A673 (cell line): ENCODE measurements at regions not wholly inside any gene's neighbourhood (a gene's known extent, or its start where the extent isn't known, plus 50 kb on each side); places are given as distances from the start of the nearest gene placed in this dataset.

ENCODE experiments used
- BruUV-seq: library from RNA; stranded (reverse); fragments of 400-500 nt; replicated peaks from 2 replicates; lab custom pipeline; 2021; lab: Mats Ljungman, UMichigan
- CTCF ChIA-PET: fragments of 300-600 bp; sonication (Branson Sonifier 250); formaldehyde crosslinking; loops from one replicate; lab custom pipeline; 2022; ENCODE audit warnings: antibody characterized with exemption; lab: Charles Lee
- POLR2A ChIA-PET: fragments of 300-600 bp; sonication (Branson Sonifier 250); formaldehyde crosslinking; loops from one replicate; lab custom pipeline; 2022; ENCODE audit warnings: antibody characterized with exemption; ENCODE audit not compliant: low non-redundant PET; lab: Charles Lee
- DNase-seq: peaks from one replicate; pipeline ENCODE4 v3.0.0-alpha.2; 2015; ENCODE audit warnings: low spot score
- H3K27ac ChIP-seq: fragments of 200-600 bp; sonication (generic); 2 replicates; pipeline ENCODE4 v1.5.1; 2016; ENCODE audit warnings: mixed run types, low read depth, mild to moderate bottlenecking, mixed read lengths, antibody characterized with exemption, low read length; ENCODE audit not compliant: poor library complexity, severe bottlenecking
- H3K27me3 ChIP-seq: fragments of 200-600 bp; sonication (generic); replicated peaks from 2 replicates; pipeline ENCODE4 v1.6.1; 2017; ENCODE audit warnings: mixed run types, low read depth, mild to moderate bottlenecking, mixed read lengths, antibody characterized with exemption, low read length; ENCODE audit not compliant: insufficient read depth, poor library complexity
- H3K36me3 ChIP-seq: fragments of 200-600 bp; sonication (generic); 2 replicates; pipeline ENCODE4 v1.6.1; 2016; ENCODE audit warnings: mixed run types, mild to moderate bottlenecking, mixed read lengths, antibody characterized with exemption, low read length; ENCODE audit not compliant: insufficient read depth, poor library complexity, severe bottlenecking
- H3K4me1 ChIP-seq: fragments of 200-600 bp; sonication (generic); 2 replicates; pipeline ENCODE4 v1.6.1; 2017; ENCODE audit warnings: mixed run types, mild to moderate bottlenecking, mixed read lengths, antibody characterized with exemption, low read length; ENCODE audit not compliant: insufficient read depth, poor library complexity, severe bottlenecking
- H3K4me3 ChIP-seq: fragments of 200-600 bp; sonication (generic); 2 replicates; pipeline ENCODE4 v1.5.1; 2016; ENCODE audit warnings: low read depth, mixed run types, mild to moderate bottlenecking, mixed read lengths, low read length; ENCODE audit not compliant: poor library complexity, severe bottlenecking
- H3K9me3 ChIP-seq: fragments of 200-600 bp; sonication (generic); 2 replicates; pipeline ENCODE4 v1.6.1; 2016; ENCODE audit warnings: mixed run types, low read depth, mild to moderate bottlenecking, mixed read lengths, antibody characterized with exemption, low read length; ENCODE audit not compliant: poor library complexity, severe bottlenecking
- EZH2 ChIP-seq: fragments of 200-600 bp; sonication (generic); IDR thresholded peaks from 2 replicates; pipeline ENCODE4 v1.6.1; 2017; ENCODE audit warnings: borderline replicate concordance, low read depth, mild to moderate bottlenecking, mixed read lengths, antibody characterized with exemption, low read length; ENCODE audit not compliant: poor library complexity, severe bottlenecking
- intact Hi-C: fragments of 100-400 bp; cut with micrococcal nuclease; formaldehyde crosslinking; loops from one replicate; pipeline ENCODE4 v1.10.0; 2022; ENCODE audit not compliant: unreplicated experiment
- TF ChIP-seq, protein P1 (sequence below): fragments of 300-800, 200-600 bp; sonication (generic); conservative IDR thresholded peaks from 2 replicates; pipeline ENCODE4 v1.5.1; 2017; ENCODE audit warnings: low read depth, mild to moderate bottlenecking, antibody characterized with exemption, low read length, moderate library complexity, mixed read lengths

DNA sequence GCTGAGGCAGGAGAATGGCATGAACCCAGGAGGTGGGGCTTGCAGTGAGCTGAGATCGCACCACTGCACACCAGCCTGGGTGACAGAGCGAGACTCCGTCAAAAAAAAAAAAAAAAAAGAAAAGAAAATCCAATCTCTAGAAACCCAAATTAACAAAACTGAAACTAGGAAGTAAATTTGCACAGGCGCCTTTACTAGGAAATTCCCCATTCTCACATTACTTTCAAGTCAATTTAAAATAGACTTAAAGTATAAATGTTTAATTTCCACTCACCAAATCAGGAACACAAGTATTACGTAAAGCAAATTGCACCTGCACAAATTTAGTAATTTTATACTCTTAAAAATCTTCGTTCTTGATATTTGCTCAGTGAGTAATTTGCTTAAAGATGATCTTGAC, 67.8 kb upstream of the BCAR3 start:
- Histone ChIP-seq H3K36me3 (no peaks in the 10 kb centered on the region), H3K27me3 (no peaks in the 10 kb centered on the region), H3K4me1 (no peaks in the 10 kb centered on the region), H3K9me3 (no peaks in the 10 kb centered on the region), H3K27ac (no peak overlapping the region), H3K4me3 (no peak overlapping the region)
- DNase-seq, result no peak
- intact Hi-C loops, result no loop called here
- TF ChIP-seq, protein P1, sequence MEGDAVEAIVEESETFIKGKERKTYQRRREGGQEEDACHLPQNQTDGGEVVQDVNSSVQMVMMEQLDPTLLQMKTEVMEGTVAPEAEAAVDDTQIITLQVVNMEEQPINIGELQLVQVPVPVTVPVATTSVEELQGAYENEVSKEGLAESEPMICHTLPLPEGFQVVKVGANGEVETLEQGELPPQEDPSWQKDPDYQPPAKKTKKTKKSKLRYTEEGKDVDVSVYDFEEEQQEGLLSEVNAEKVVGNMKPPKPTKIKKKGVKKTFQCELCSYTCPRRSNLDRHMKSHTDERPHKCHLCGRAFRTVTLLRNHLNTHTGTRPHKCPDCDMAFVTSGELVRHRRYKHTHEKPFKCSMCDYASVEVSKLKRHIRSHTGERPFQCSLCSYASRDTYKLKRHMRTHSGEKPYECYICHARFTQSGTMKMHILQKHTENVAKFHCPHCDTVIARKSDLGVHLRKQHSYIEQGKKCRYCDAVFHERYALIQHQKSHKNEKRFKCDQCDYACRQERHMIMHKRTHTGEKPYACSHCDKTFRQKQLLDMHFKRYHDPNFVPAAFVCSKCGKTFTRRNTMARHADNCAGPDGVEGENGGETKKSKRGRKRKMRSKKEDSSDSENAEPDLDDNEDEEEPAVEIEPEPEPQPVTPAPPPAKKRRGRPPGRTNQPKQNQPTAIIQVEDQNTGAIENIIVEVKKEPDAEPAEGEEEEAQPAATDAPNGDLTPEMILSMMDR, result no peak
- no peak for TF ChIP-seq EZH2
- POLR2A ChIA-PET, result no interaction called here
- no TSS peak for BruUV-seq
- CTCF ChIA-PET, result interaction anchor here (0.7 kb wide), 1 partner anchor 18 kb away, joined by 4 read pairs; no protein-coding TSS in a partner anchor

DNA sequence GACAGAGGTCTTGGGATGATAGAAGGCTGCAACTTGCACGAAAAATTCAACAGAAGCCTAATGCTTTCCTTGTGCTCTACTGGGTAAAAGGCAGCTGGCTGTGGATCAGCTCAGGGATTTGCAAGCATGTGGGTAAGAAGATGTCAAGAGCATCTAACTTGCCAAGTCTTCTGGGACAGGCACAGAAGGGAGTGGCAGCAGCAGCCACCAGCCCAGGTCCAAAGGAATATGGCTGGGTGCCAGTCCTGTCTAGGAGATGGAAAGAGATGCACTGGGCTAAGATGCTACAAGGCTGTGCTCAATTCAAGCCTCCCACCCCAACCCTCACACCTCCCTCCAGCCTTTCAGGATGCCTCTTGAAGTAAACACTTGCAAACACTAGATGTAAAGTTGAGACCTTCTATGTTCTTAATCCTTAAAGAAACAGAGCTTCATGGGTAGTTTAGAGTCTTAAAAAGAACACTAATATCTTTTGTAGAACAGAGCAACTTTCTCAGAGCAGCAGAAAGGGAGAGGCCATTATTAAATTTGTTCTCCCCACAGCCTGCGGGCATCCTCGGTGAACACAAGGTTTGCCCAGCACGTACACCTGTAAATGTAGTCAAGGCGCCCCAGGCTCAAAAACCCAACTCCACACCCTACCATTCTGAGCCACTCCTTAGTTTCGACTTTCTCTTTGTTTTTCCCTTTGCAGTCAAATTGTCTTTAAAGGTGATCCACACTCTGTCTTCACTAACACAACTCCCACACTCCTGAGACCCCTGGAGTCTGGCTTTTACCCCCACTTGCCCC, 64.6 kb upstream of the BCAR3 start:
- H3K4me1 ChIP-seq, result no peaks in the 10 kb centered on the region
- no peak overlapping the region for H3K27ac ChIP-seq
- TF ChIP-seq EZH2, result no peak
- TF ChIP-seq, protein P1, result no peak
- H3K36me3 ChIP-seq, result no peaks in the 10 kb centered on the region
- ChIA-PET CTCF (no interaction called here), POLR2A (no interaction called here)
- DNase-seq, result no peak
- no peaks in the 10 kb centered on the region for H3K9me3 ChIP-seq
- H3K4me3 ChIP-seq, result no peak overlapping the region
- BruUV-seq, result no TSS peak
- intact Hi-C loops, result no loop called here
- H3K27me3 ChIP-seq, result no peaks in the 10 kb centered on the region

DNA sequence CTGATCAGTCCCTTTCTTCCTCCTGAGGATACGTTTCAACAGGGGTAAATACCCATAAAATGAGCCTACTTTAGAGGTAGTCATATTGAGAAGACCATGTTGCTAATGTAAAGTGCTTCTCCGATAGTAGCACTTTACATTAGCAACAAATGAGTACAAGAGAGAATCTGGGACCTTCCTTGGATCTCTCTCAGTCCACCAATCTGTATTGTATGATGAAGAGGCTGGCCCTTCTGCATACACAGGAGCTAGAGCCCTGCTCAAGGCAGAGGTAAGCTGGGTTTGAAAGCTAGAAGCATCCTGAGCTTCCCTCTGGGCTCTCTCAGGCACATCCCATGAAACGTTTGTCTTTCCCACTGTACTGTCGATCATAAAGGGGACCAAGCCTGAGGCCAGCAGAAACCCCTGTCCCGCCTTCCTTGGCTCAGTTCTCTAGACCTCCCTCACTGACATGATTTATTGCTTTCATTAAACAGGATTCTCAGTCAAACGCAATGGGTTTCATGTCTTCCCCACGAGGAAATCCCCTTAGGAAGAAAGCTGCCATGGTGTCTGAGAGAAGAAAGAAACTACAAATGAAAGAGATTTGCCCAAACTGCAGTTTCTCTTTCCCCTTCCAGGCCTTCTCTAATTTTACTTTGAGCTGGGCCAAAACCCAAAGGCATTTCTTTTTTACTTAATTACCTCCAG, 62.8 kb upstream of the BCAR3 start:
- no peak for DNase-seq
- intact Hi-C loops, result no loop called here
- Histone ChIP-seq H3K36me3 (no peaks in the 10 kb centered on the region), H3K4me3 (no peak overlapping the region), H3K9me3 (no peaks in the 10 kb centered on the region), H3K27me3 (no peaks in the 10 kb centered on the region), H3K4me1 (no peaks in the 10 kb centered on the region), H3K27ac (no peak overlapping the region)
- POLR2A ChIA-PET, result no interaction called here
- BruUV-seq, result no TSS peak
- no peak for TF ChIP-seq EZH2
- TF ChIP-seq, protein P1, result no peak
- CTCF ChIA-PET, result no interaction called here
